ENCODE measurements at regions not wholly inside any gene's neighbourhood (a gene's known extent, or its start where the extent isn't known, plus 50 kb on each side); places are given as distances from the start of the nearest gene placed in this dataset.

- TF ChIP-seq ARNTL (CRISPR knock-in tag; IDR thresholded peaks at IDR 0.05; ENCODE audit: borderline replicate concordance, low read depth) (no peak), ZNF8 (CRISPR knock-in tag; IDR thresholded peaks at IDR 0.05) (no peak)
These were observed 577.0 kb downstream of the LMO4 start for GRCh38 chr1:87905651-87906050.
